H1 (cell line): ENCODE measurements at regions not wholly inside any gene's neighbourhood (a gene's known extent, or its start where the extent isn't known, plus 50 kb on each side); places are given as distances from the start of the nearest gene placed in this dataset.

Source experiments
- BCL11A ChIP-seq, 2 experiments: IDR thresholded peaks; one replicate each; pipeline ENCODE4 v1.6.1; 2011; ENCODE audit warnings: low read depth in 2 of 2, low read length in 2 of 2, mild to moderate bottlenecking in 2 of 2
- KDM4A ChIP-seq: IDR thresholded peaks from one replicate; pipeline ENCODE4 v1.7.1; 2012; ENCODE audit warnings: low read depth, mild to moderate bottlenecking, moderate library complexity, low read length, inconsistent platforms; ENCODE audit not compliant: severe bottlenecking
- TF ChIP-seq, protein P1 (sequence below): fragments of 300-600 bp; sonication (generic); IDR thresholded peaks from 2 replicates; pipeline ENCODE4 v1.7.1; 2012; ENCODE audit warnings: low read length, moderate library complexity, mild to moderate bottlenecking, inconsistent platforms; ENCODE audit not compliant: insufficient replicate concordance
- TF ChIP-seq, protein P2 (sequence below), 3 experiments: IDR thresholded peaks; 1 replicate in 2 of 3; 2 replicates in 1 of 3; pipeline versions ENCODE4 v1.5.1 to v1.6.1; 2011; ENCODE audit warnings: low read length in 3 of 3, mild to moderate bottlenecking in 3 of 3, inconsistent platforms in 2 of 3, low read depth in 1 of 3, moderate library complexity in 1 of 3; ENCODE audit not compliant: insufficient read depth in 1 of 3; ENCODE audit errors: control extremely low read depth in 1 of 3

DNA sequence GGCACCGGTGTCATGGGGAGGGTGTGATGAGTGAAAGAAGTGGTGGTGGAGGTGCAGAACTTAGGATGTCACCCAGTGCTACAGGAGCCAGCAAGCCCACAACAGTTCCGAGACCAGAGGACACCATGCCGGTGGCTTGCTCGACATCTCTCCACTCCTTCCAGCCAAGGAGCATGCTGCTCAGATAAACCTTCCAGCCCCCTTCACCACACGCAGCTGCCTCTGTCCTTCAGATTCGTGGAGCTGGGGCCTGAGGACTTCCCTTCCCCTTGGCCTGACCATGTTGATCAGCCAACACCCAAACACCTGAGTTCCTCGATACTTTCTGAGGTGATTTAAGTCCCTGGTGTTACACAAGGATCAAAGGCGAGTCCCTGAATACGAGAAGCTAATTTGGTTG, 188.8 kb upstream of the FOXF1 start (continued):
- TF ChIP-seq, protein P1, sequence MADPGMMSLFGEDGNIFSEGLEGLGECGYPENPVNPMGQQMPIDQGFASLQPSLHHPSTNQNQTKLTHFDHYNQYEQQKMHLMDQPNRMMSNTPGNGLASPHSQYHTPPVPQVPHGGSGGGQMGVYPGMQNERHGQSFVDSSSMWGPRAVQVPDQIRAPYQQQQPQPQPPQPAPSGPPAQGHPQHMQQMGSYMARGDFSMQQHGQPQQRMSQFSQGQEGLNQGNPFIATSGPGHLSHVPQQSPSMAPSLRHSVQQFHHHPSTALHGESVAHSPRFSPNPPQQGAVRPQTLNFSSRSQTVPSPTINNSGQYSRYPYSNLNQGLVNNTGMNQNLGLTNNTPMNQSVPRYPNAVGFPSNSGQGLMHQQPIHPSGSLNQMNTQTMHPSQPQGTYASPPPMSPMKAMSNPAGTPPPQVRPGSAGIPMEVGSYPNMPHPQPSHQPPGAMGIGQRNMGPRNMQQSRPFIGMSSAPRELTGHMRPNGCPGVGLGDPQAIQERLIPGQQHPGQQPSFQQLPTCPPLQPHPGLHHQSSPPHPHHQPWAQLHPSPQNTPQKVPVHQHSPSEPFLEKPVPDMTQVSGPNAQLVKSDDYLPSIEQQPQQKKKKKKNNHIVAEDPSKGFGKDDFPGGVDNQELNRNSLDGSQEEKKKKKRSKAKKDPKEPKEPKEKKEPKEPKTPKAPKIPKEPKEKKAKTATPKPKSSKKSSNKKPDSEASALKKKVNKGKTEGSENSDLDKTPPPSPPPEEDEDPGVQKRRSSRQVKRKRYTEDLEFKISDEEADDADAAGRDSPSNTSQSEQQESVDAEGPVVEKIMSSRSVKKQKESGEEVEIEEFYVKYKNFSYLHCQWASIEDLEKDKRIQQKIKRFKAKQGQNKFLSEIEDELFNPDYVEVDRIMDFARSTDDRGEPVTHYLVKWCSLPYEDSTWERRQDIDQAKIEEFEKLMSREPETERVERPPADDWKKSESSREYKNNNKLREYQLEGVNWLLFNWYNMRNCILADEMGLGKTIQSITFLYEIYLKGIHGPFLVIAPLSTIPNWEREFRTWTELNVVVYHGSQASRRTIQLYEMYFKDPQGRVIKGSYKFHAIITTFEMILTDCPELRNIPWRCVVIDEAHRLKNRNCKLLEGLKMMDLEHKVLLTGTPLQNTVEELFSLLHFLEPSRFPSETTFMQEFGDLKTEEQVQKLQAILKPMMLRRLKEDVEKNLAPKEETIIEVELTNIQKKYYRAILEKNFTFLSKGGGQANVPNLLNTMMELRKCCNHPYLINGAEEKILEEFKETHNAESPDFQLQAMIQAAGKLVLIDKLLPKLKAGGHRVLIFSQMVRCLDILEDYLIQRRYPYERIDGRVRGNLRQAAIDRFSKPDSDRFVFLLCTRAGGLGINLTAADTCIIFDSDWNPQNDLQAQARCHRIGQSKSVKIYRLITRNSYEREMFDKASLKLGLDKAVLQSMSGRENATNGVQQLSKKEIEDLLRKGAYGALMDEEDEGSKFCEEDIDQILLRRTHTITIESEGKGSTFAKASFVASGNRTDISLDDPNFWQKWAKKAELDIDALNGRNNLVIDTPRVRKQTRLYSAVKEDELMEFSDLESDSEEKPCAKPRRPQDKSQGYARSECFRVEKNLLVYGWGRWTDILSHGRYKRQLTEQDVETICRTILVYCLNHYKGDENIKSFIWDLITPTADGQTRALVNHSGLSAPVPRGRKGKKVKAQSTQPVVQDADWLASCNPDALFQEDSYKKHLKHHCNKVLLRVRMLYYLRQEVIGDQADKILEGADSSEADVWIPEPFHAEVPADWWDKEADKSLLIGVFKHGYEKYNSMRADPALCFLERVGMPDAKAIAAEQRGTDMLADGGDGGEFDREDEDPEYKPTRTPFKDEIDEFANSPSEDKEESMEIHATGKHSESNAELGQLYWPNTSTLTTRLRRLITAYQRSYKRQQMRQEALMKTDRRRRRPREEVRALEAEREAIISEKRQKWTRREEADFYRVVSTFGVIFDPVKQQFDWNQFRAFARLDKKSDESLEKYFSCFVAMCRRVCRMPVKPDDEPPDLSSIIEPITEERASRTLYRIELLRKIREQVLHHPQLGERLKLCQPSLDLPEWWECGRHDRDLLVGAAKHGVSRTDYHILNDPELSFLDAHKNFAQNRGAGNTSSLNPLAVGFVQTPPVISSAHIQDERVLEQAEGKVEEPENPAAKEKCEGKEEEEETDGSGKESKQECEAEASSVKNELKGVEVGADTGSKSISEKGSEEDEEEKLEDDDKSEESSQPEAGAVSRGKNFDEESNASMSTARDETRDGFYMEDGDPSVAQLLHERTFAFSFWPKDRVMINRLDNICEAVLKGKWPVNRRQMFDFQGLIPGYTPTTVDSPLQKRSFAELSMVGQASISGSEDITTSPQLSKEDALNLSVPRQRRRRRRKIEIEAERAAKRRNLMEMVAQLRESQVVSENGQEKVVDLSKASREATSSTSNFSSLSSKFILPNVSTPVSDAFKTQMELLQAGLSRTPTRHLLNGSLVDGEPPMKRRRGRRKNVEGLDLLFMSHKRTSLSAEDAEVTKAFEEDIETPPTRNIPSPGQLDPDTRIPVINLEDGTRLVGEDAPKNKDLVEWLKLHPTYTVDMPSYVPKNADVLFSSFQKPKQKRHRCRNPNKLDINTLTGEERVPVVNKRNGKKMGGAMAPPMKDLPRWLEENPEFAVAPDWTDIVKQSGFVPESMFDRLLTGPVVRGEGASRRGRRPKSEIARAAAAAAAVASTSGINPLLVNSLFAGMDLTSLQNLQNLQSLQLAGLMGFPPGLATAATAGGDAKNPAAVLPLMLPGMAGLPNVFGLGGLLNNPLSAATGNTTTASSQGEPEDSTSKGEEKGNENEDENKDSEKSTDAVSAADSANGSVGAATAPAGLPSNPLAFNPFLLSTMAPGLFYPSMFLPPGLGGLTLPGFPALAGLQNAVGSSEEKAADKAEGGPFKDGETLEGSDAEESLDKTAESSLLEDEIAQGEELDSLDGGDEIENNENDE = no peak
- TF ChIP-seq, protein P2, sequence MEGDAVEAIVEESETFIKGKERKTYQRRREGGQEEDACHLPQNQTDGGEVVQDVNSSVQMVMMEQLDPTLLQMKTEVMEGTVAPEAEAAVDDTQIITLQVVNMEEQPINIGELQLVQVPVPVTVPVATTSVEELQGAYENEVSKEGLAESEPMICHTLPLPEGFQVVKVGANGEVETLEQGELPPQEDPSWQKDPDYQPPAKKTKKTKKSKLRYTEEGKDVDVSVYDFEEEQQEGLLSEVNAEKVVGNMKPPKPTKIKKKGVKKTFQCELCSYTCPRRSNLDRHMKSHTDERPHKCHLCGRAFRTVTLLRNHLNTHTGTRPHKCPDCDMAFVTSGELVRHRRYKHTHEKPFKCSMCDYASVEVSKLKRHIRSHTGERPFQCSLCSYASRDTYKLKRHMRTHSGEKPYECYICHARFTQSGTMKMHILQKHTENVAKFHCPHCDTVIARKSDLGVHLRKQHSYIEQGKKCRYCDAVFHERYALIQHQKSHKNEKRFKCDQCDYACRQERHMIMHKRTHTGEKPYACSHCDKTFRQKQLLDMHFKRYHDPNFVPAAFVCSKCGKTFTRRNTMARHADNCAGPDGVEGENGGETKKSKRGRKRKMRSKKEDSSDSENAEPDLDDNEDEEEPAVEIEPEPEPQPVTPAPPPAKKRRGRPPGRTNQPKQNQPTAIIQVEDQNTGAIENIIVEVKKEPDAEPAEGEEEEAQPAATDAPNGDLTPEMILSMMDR (IDR thresholded peaks at IDR 0.05; ENCODE audit: control extremely low read depth in 1 of 3, insufficient read depth in 1 of 3, low read depth in 1 of 3, low read length in 3 of 3) = no peak
- no peak for TF ChIP-seq KDM4A
- no peak for TF ChIP-seq BCL11A (IDR thresholded peaks at IDR 0.05; ENCODE audit: low read depth in 2 of 2, low read length in 2 of 2)
